PC-3 (cell line): ENCODE measurements at regions not wholly inside any gene's neighbourhood (a gene's known extent, or its start where the extent isn't known, plus 50 kb on each side); places are given as distances from the start of the nearest gene placed in this dataset.

Source experiments
- ATAC-seq: fragments of 200-7000 bp; cut with Tn5 transposase; 2 replicates; pipeline ENCODE4 v1.9.1; 2020; ENCODE audit warnings: mild to moderate bottlenecking, moderate library complexity
- BruUV-seq: library from RNA; stranded (reverse); fragments of 400-500 nt; replicated peaks from 2 replicates; lab custom pipeline; 2021; lab: Mats Ljungman, UMichigan
- CTCF ChIA-PET: fragments of 300-600 bp; sonication (Branson Sonifier 250); formaldehyde crosslinking; loops from one replicate; lab custom pipeline; 2022; ENCODE audit warnings: antibody characterized with exemption; lab: Charles Lee
- POLR2A ChIA-PET: fragments of 300-600 bp; sonication (Branson Sonifier 250); formaldehyde crosslinking; loops from one replicate; lab custom pipeline; 2022; ENCODE audit warnings: antibody characterized with exemption; ENCODE audit not compliant: unreplicated experiment; lab: Charles Lee
- DNase-seq: peaks from one replicate; pipeline ENCODE4 v3.0.0-alpha.2; 2015
- H2AFZ ChIP-seq: fragments of 300-600 bp; sonication (generic); 2 replicates; pipeline ENCODE4 v1.6.0; 2016; ENCODE audit warnings: antibody characterized with exemption, low read length
- H3F3A ChIP-seq: fragments of 300-600 bp; sonication (generic); one replicate; pipeline ENCODE4 v1.6.0; 2017; ENCODE audit warnings: antibody characterized with exemption, low read length, control low read depth, mild to moderate bottlenecking; ENCODE audit not compliant: unreplicated experiment
- H3K27ac ChIP-seq: fragments of 300-600 bp; sonication (generic); 2 replicates; pipeline ENCODE4 v1.5.1; 2016; ENCODE audit warnings: mild to moderate bottlenecking, low read length
- H3K27me3 ChIP-seq: fragments of 300-600 bp; sonication (generic); 2 replicates; pipeline ENCODE4 v1.6.1; 2016; ENCODE audit warnings: low read length, mixed read lengths
- H3K36me3 ChIP-seq: fragments of 300-600 bp; sonication (generic); 2 replicates; pipeline ENCODE4 v1.6.1; 2016; ENCODE audit warnings: low read depth, mixed run types, low read length, mixed read lengths
- H3K4me1 ChIP-seq: fragments of 300-600 bp; sonication (generic); 2 replicates; pipeline ENCODE4 v1.5.1; 2016; ENCODE audit warnings: low read length; ENCODE audit not compliant: insufficient read depth
- H3K4me2 ChIP-seq: fragments of 300-600 bp; sonication (generic); 2 replicates; pipeline ENCODE4 v1.6.0; 2016; ENCODE audit warnings: low read length
- H3K4me3 ChIP-seq: fragments of 300-600 bp; sonication (generic); 2 replicates; pipeline ENCODE4 v1.5.1; 2016; ENCODE audit warnings: mild to moderate bottlenecking, low read length, mixed read lengths
- H3K79me2 ChIP-seq: fragments of 300-600 bp; sonication (generic); 2 replicates; pipeline ENCODE4 v1.6.1; 2017; ENCODE audit warnings: low read length, mixed read lengths
- H3K9ac ChIP-seq: fragments of 300-600 bp; sonication (generic); 2 replicates; pipeline ENCODE4 v1.6.0; 2016; ENCODE audit warnings: mild to moderate bottlenecking, low read length
- H3K9me2 ChIP-seq: fragments of 300-600 bp; sonication (generic); replicated peaks from 2 replicates; pipeline ENCODE4 v1.6.1; 2016; ENCODE audit warnings: mixed run types, low read length, mixed read lengths
- H3K9me3 ChIP-seq: fragments of 300-600 bp; sonication (generic); 2 replicates; pipeline ENCODE4 v1.6.1; 2016; ENCODE audit warnings: low read length, mixed read lengths
- H4K20me1 ChIP-seq: fragments of 300-600 bp; sonication (generic); 2 replicates; pipeline ENCODE4 v1.6.1; 2016; ENCODE audit warnings: low read length, mixed read lengths
- CTCF ChIP-seq: fragments of 300-600 bp; sonication (generic); conservative IDR thresholded peaks from 2 replicates; pipeline ENCODE4 v1.5.1; 2017; ENCODE audit warnings: antibody characterized with exemption, low read depth, mild to moderate bottlenecking, low read length
- EZH2 ChIP-seq: fragments of 300-600 bp; sonication (generic); IDR thresholded peaks from one replicate; pipeline ENCODE4 v1.6.1; 2017; ENCODE audit warnings: antibody characterized with exemption, mild to moderate bottlenecking, low read length; ENCODE audit not compliant: unreplicated experiment
- EZH2phosphoT487 ChIP-seq: fragments of 300-600 bp; sonication (generic); IDR thresholded peaks from 2 replicates; pipeline ENCODE4 v1.6.1; 2018; ENCODE audit warnings: mild to moderate bottlenecking, antibody characterized with exemption, low read length, borderline replicate concordance
- intact Hi-C: fragments of 100-400 bp; cut with micrococcal nuclease; formaldehyde crosslinking; loops from 2 replicates; pipeline ENCODE4 v1.9.0; 2023

GRCh38 chr16:86951041-86951822, 366.0 kb downstream of the C16orf95 start:
- ChIA-PET POLR2A (no interaction called here), CTCF (no interaction called here)
- H3K36me3 ChIP-seq = no peaks in the 10 kb centered on the region
- no peak for ATAC-seq
- H3K27ac ChIP-seq = peak overlapping the region; percentile 99
- no TSS peak for BruUV-seq
- no peak overlapping the region for H2AFZ ChIP-seq
- DNase-seq = no peak
- 0 out of 2 replicates have a peak overlapping the region, but pooled peaks have one; percentile 3 for H3K4me3 ChIP-seq
- peak overlapping the region; percentile 21; the same call in 1 of the 2 replicates for H3K9ac ChIP-seq
- TF ChIP-seq EZH2 = no peak
- no peak for TF ChIP-seq EZH2phosphoT487
- TF ChIP-seq CTCF = no peak
- no peaks in the 10 kb centered on the region for H3K9me3 ChIP-seq
- no peaks in the 10 kb centered on the region for H3K27me3 ChIP-seq
- peak overlapping the region; percentile 73 for H3K4me2 ChIP-seq
- intact Hi-C loops = no loop called here
- H3K79me2 ChIP-seq = no peaks in the 10 kb centered on the region
- H3F3A ChIP-seq = no peaks in the 10 kb centered on the region
- H4K20me1 ChIP-seq = no peaks in the 10 kb centered on the region
- no peaks in the 10 kb centered on the region for H3K9me2 ChIP-seq
- H3K4me1 ChIP-seq = peaks cover 35% of the 10 kb centered on the region

GRCh38 chr16:86951831-86952598, 365.2 kb downstream of the C16orf95 start:
- peak overlapping the region; percentile 30; the same call in 1 of the 2 replicates for H3K4me3 ChIP-seq
- ChIA-PET CTCF (interaction anchor here (0.5 to 0.7 kb wide), 2 partner anchors 10 to 130 kb away, joined by 3 to 6 read pairs; no protein-coding TSS in a partner anchor), POLR2A (no interaction called here)
- no peaks in the 10 kb centered on the region for H3F3A ChIP-seq
- no peaks in the 10 kb centered on the region for H3K9me3 ChIP-seq
- H3K9ac ChIP-seq = peak overlapping the region; percentile 76
- H3K27me3 ChIP-seq = no peaks in the 10 kb centered on the region
- peak overlapping the region; percentile 99 for H3K27ac ChIP-seq
- H4K20me1 ChIP-seq = no peaks in the 10 kb centered on the region
- H2AFZ ChIP-seq = 0 out of 2 replicates have a peak overlapping the region, but pooled peaks have one; percentile 32
- TF ChIP-seq EZH2 (no peak), EZH2phosphoT487 (no peak), CTCF (no peak)
- peaks cover 28% of the 10 kb centered on the region for H3K4me1 ChIP-seq
- peak; percentile 93 for DNase-seq
- peak; percentile 79 for ATAC-seq
- TSS peak; percentile 93 for BruUV-seq
- intact Hi-C loops = loop anchor here (2.0 kb wide), 1 partner anchor 51 kb away; no protein-coding TSS in a partner anchor
- H3K79me2 ChIP-seq = no peaks in the 10 kb centered on the region
- no peaks in the 10 kb centered on the region for H3K9me2 ChIP-seq
- H3K36me3 ChIP-seq = no peaks in the 10 kb centered on the region
- H3K4me2 ChIP-seq = peak overlapping the region; percentile 73
